ENCODE measurements at regions not wholly inside any gene's neighbourhood (a gene's known extent, or its start where the extent isn't known, plus 50 kb on each side); places are given as distances from the start of the nearest gene placed in this dataset.

- TF ChIP-seq CTCF (IDR thresholded peaks at IDR 0.05) (no peak), POLR2A (IDR thresholded peaks at IDR 0.05) (no peak)
Observed at GRCh38 chr4:28296239-28296638, 1435.6 kb downstream of the STIM2 start.

Measured in body of pancreas (tissue), 4 donors.